GM19324 (cell line): ENCODE measurements at regions not wholly inside any gene's neighbourhood (a gene's known extent, or its start where the extent isn't known, plus 50 kb on each side); places are given as distances from the start of the nearest gene placed in this dataset.
"Not testable (repeated sequence)": the region's sequence is repeated elsewhere in the genome, so short reads cannot be mapped to it uniquely, and the experiment has no call there.

Experiments
- ATAC-seq: cut with Tn5 transposase; IDR thresholded peaks from one replicate; pipeline ENCODE4 v1.9.1; 2021; ENCODE audit warnings: mild to moderate bottlenecking, moderate library complexity; ENCODE audit not compliant: unreplicated experiment, low FRiP score

GRCh38 chr2:215723631-215724011, 287.8 kb upstream of the FN1 start:
- ATAC-seq, result no peak

DNA sequence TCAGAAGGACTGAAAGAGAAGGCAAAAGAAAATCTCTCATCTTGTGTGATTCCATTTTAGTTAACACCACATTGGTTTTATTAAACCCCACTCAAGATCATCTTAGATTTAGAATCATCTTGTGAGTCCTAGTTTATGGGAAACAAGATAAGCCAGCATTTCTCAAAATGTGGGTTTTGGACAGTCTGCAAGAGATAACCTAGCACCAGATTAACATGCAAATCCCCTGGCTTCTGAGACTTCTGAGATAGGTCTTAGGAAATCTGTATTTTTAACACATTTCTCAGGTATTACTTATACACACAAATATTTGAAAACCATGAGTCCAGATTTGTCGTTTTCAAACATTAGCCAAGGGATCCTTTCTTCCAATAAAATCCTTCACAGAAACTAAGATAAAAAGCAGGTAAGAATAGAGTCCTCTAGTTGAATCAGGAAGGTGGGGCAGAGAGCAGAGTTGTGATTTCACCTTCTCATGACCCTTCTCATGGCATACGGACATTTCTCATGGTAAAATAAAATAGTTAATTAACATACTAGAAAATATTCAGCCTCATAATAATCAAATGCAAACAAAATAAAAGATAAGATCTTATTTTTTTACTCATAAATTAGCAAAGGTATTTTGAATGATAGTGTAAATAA, 287.2 kb upstream of the FN1 start:
- no peak for ATAC-seq

DNA sequence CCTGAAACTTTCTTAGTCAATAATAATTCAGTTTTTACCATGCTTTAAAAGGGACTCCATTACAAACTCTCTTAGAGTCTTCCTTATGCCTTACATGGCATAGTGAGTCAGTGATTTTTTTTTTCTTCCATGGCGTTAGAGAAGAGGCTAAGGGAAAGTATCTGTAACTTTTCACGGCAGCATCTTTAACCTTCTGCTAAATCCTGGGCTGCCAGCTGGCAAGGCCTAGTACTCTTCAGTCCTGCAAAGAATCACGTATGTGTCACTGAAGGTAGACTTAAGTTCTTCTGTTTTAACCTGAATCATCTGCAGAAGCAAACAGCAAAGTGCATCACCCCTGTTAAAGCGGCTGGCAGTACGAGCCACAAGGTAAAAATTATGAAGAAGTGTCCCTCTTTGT, 286.3 kb upstream of the FN1 start:
- no peak for ATAC-seq

DNA sequence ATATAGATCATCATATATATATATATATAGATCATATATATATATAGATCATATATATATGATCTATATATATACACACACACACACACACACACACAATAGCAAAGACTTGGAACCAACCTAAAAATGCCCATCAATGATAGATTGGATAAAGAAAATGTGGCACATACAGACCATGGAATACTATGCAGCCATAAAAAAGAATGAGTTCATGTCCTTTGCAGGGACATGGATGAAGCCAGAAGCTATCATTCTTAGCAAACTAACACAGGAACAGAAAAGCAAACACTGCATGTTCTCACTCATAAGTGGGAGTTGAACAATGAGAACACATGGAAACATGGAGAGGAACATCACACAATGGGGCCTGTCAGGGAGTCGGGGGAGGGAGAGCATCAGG, 285.6 kb upstream of the FN1 start:
- ATAC-seq, result not testable (repeated sequence)

- ATAC-seq, result no peak
Measured at GRCh38 chr2:215718890-215719289, 283.0 kb upstream of the FN1 start.

- no peak for ATAC-seq
Measured at GRCh38 chr2:215718436-215718835, 282.6 kb upstream of the FN1 start.

GRCh38 chr2:215717501-215718381, 281.9 kb upstream of the FN1 start:
- ATAC-seq, result no peak

- no peak for ATAC-seq
Measured at GRCh38 chr2:215716956-215717355, 281.1 kb upstream of the FN1 start.

DNA sequence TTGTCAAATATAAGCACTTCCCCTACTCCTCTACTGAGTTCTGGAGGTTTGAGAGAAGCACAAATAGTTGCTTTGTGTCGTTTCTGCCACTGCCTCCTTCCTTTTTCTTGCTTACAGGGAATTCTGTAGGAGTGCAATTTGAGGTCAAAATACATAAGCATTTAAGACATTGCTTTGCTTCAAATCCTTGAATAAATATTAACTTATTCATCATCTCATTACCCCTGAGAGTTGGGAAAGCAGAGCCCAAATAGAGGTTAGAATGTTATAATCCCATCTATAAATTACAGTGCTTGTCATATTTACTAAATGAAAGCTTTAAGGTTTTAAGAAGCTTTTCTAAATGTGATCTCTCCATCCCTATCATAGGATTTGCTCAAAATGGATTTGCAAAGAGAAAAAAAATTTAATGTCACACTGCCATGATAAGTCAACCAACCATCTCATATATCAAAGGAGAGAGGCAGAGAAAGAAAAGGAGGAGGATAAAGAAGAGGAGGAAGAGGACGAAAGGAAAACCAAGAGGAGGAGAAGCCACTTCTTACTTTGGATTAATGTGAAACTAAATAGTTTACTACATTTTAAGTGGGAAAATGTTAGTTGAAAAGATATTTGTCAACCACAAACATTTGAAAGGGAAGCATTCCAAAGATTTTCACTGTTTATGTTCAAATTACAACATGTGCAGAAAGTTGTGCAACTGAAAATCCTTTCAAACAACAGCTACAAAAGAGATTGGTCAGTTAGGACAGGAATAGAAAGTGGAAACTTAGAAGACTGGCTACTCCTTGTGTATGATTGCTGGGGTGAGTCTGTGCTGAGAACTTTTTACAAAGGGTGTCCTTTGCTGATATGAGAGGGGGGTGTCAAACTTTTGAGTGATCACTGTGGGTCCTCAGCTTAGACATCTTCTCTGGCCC, 277.3 kb upstream of the FN1 start:
- ATAC-seq, result no peak

DNA sequence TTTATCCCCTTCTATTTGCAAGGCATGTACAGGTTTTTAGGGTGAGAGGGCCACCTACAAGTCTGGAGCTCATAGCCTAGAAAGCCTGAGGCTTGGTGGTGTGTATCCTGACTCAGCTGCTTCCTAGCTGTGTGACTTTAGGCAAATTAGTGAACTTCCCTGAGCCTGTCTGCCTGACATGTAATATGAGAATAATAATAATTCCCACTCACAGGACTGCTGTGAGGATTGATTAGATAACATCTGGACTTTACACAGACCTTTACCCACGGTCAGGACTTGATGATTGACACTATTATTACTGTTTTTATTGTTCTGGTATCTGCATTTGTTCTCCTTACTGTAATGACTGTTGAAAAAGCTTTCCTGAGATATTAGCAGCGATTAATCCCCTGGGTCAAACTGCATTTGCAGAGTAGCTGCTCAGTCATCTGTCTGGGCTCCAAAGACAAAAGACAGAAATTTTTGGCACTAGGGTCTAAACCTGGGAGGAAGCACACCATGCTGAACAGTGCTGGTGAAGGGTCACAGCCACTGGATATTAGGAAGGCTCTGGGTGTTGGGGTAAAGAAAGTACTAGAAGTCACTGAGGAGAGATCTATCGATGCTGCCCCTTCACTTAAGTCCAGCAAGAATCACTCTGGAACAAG, 276.5 kb upstream of the FN1 start:
- no peak for ATAC-seq

- no peak for ATAC-seq
Measured at GRCh38 chr2:215711471-215712034, 275.7 kb upstream of the FN1 start.

- no peak for ATAC-seq
Measured at GRCh38 chr2:215707608-215708007, 271.7 kb upstream of the FN1 start.

DNA sequence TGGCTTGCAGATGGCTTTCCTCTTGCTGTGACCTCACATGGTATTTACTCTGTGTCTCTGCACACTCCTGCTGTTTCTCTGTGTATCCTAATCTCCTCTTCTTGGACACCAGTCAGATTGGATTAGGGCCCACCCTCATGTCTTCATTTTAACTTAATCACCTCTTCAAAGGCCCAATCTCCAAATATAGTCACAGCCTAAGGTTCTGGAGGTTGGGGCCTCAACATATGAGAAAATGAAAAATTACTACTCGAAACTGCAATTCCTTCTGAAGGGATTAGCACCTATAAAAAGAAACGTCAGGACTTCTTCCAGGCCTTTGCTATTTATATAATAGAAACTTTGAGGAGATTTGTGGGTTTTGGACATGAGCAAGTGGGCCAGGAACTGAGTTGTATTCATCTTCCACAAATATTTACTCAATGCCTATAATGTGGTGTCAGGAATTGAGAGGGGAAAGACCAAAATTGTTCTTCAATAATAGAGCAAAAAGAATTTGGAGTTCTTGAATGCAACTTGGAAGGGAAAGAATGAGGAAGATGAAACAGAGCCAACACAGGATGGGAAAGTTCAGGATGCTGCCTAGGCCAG, 270.0 kb upstream of the FN1 start:
- ATAC-seq, result no peak

- ATAC-seq, result no peak
Measured at GRCh38 chr2:215705281-215705680, 269.4 kb upstream of the FN1 start.

- no peak for ATAC-seq
Measured at GRCh38 chr2:215702116-215702902, 266.4 kb upstream of the FN1 start.

DNA sequence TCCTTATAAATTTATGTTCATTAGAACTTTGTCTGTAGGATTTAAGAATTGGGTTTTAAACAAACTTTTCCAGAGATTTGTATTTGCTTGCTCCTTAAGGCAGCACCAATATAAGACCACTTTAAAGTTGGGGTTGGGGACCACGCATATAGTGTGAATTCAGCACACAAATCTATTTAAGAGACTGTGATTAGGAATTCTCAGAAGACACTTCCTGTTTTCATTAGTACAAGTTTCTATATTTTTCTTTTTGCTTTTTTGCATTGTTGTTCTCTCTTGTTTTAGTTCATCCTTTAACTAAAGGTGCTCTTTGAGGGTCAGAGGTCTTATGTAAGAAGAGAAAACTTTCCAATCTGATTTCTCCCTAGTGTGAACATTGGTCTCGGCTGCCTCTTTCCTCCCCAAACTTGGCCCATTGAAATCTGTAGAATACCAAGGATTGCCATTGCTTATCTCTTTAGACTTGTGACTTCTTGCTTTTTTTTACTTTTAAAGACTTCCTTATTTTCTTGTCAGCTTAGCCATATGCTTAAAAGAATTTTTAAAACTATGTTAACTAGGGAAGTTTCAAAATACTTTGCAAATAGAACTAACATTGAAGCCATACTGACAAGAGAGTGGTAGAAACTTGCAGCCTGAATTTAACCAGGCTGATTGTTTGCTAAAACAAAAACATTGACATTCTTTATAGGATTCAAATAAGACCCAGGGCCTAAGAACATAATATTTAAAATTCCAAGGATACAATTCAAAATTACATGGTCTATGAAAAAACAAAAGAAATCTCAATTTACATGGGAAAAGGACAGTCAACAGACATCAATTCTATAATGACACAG, 264.1 kb upstream of the FN1 start:
- ATAC-seq, result no peak

GRCh38 chr2:215699018-215699417, 263.1 kb upstream of the FN1 start:
- no peak for ATAC-seq

GRCh38 chr2:215698566-215698965, 262.7 kb upstream of the FN1 start:
- no peak for ATAC-seq
